Skeletal muscle satellite cell (primary cell): ENCODE measurements at regions not wholly inside any gene's neighbourhood (a gene's known extent, or its start where the extent isn't known, plus 50 kb on each side); places are given as distances from the start of the nearest gene placed in this dataset.
"Not testable (repeated sequence)": the region's sequence is repeated elsewhere in the genome, so short reads cannot be mapped to it uniquely, and the experiment has no call there.

Experiments used
- H3K27me3 ChIP-seq: 2 replicates; pipeline ENCODE4 v1.7.0; 2013; ENCODE audit warnings: low read length; ENCODE audit not compliant: control insufficient read depth, insufficient read depth
- H3K36me3 ChIP-seq: 2 replicates; pipeline ENCODE4 v1.7.0; 2013; ENCODE audit warnings: mild to moderate bottlenecking, control low read depth, low read length; ENCODE audit not compliant: insufficient read depth
- H3K4me1 ChIP-seq: 2 replicates; pipeline ENCODE4 v1.7.0; 2013; ENCODE audit warnings: low read length; ENCODE audit not compliant: control insufficient read depth, insufficient read depth
- H3K4me2 ChIP-seq: 2 replicates; pipeline ENCODE4 v1.7.0; 2013; ENCODE audit warnings: mild to moderate bottlenecking, low read length
- H3K4me3 ChIP-seq: 2 replicates; pipeline ENCODE4 v1.7.0; 2013; ENCODE audit warnings: low read length
- H3K9ac ChIP-seq: 2 replicates; pipeline ENCODE4 v1.7.0; 2013; ENCODE audit warnings: mild to moderate bottlenecking, low read depth, low read length, moderate library complexity
- H3K9me3 ChIP-seq: replicated peaks from 2 replicates; pipeline ENCODE4 v1.7.0; 2013; ENCODE audit warnings: mild to moderate bottlenecking, control low read depth, low read length

GRCh38 chr10:113479346-113480080 lies 73.3 kb upstream of the HABP2 start:
- Histone ChIP-seq H3K9ac (no peak overlapping the region), H3K4me2 (no peak overlapping the region), H3K4me3 (no peak overlapping the region), H3K36me3 (no peaks in the 10 kb centered on the region), H3K9me3 (no peaks in the 10 kb centered on the region), H3K4me1 (no peaks in the 10 kb centered on the region), H3K27me3 (no peaks in the 10 kb centered on the region)

GRCh38 chr10:113480081-113480360 lies 72.8 kb upstream of the HABP2 start:
- H3K4me1 ChIP-seq = no peaks in the 10 kb centered on the region
- no peak overlapping the region for H3K4me3 ChIP-seq
- H3K9ac ChIP-seq = no peak overlapping the region
- H3K4me2 ChIP-seq = no peak overlapping the region
- H3K27me3 ChIP-seq = no peaks in the 10 kb centered on the region
- H3K9me3 ChIP-seq = no peaks in the 10 kb centered on the region
- no peaks in the 10 kb centered on the region for H3K36me3 ChIP-seq

- no peak overlapping the region for H3K9ac ChIP-seq
- no peaks in the 10 kb centered on the region for H3K9me3 ChIP-seq
- no peaks in the 10 kb centered on the region for H3K27me3 ChIP-seq
- no peaks in the 10 kb centered on the region for H3K36me3 ChIP-seq
- no peaks in the 10 kb centered on the region for H3K4me1 ChIP-seq
- no peak overlapping the region for H3K4me2 ChIP-seq
- H3K4me3 ChIP-seq = no peak overlapping the region
Measured at GRCh38 chr10:113480851-113481502, 71.9 kb upstream of the HABP2 start.

- no peaks in the 10 kb centered on the region for H3K4me1 ChIP-seq
Measured at GRCh38 chr10:113484487-113484886, 68.4 kb upstream of the HABP2 start.

GRCh38 chr10:113485736-113486135 lies 67.1 kb upstream of the HABP2 start:
- Histone ChIP-seq H3K27me3 (no peaks in the 10 kb centered on the region), H3K4me1 (no peaks in the 10 kb centered on the region), H3K9ac (no peak overlapping the region), H3K4me3 (no peak overlapping the region), H3K9me3 (no peaks in the 10 kb centered on the region), H3K36me3 (no peaks in the 10 kb centered on the region), H3K4me2 (no peak overlapping the region)

More at GRCh38 chr10:113484487-113484886, 68.4 kb upstream of the HABP2 start:
- no peaks in the 10 kb centered on the region for H3K9me3 ChIP-seq
- H3K9ac ChIP-seq = no peak overlapping the region
- H3K4me2 ChIP-seq = no peak overlapping the region
- H3K4me3 ChIP-seq = no peak overlapping the region
- no peaks in the 10 kb centered on the region for H3K27me3 ChIP-seq
- no peaks in the 10 kb centered on the region for H3K36me3 ChIP-seq

GRCh38 chr10:113486531-113486930 lies 66.3 kb upstream of the HABP2 start:
- H3K27me3 ChIP-seq = no peaks in the 10 kb centered on the region
- no peaks in the 10 kb centered on the region for H3K36me3 ChIP-seq
- H3K4me2 ChIP-seq = no peak overlapping the region
- H3K4me1 ChIP-seq = no peaks in the 10 kb centered on the region
- H3K9ac ChIP-seq = no peak overlapping the region
- no peak overlapping the region for H3K4me3 ChIP-seq
- no peaks in the 10 kb centered on the region for H3K9me3 ChIP-seq

GRCh38 chr10:113487154-113487553 lies 65.7 kb upstream of the HABP2 start:
- no peak overlapping the region for H3K4me3 ChIP-seq
- no peaks in the 10 kb centered on the region for H3K27me3 ChIP-seq
- H3K4me2 ChIP-seq = no peak overlapping the region
- no peaks in the 10 kb centered on the region for H3K4me1 ChIP-seq
- no peaks in the 10 kb centered on the region for H3K9me3 ChIP-seq
- no peak overlapping the region for H3K9ac ChIP-seq
- H3K36me3 ChIP-seq = no peaks in the 10 kb centered on the region

GRCh38 chr10:113488186-113488585 lies 64.7 kb upstream of the HABP2 start:
- H3K27me3 ChIP-seq = no peaks in the 10 kb centered on the region
- H3K4me2 ChIP-seq = no peak overlapping the region
- H3K9ac ChIP-seq = no peak overlapping the region
- H3K4me1 ChIP-seq = no peaks in the 10 kb centered on the region
- H3K9me3 ChIP-seq = no peaks in the 10 kb centered on the region
- H3K36me3 ChIP-seq = no peaks in the 10 kb centered on the region
- H3K4me3 ChIP-seq = no peak overlapping the region

GRCh38 chr10:113489522-113489921 lies 63.3 kb upstream of the HABP2 start:
- not testable (repeated sequence) for H3K4me2 ChIP-seq, H3K36me3 ChIP-seq, H3K9ac ChIP-seq, H3K4me1 ChIP-seq, H3K4me3 ChIP-seq, H3K9me3 ChIP-seq, H3K27me3 ChIP-seq

GRCh38 chr10:113491967-113492565 lies 60.8 kb upstream of the HABP2 start:
- Histone ChIP-seq H3K9me3 (no peaks in the 10 kb centered on the region), H3K4me1 (no peaks in the 10 kb centered on the region), H3K4me3 (no peak overlapping the region), H3K4me2 (no peak overlapping the region), H3K27me3 (no peaks in the 10 kb centered on the region), H3K9ac (no peak overlapping the region), H3K36me3 (no peaks in the 10 kb centered on the region)

- H3K27me3 ChIP-seq = no peaks in the 10 kb centered on the region
- no peaks in the 10 kb centered on the region for H3K4me1 ChIP-seq
- H3K9ac ChIP-seq = no peak overlapping the region
- H3K4me2 ChIP-seq = no peak overlapping the region
- H3K9me3 ChIP-seq = no peaks in the 10 kb centered on the region
- H3K36me3 ChIP-seq = no peaks in the 10 kb centered on the region
- no peak overlapping the region for H3K4me3 ChIP-seq
Measured at GRCh38 chr10:113493195-113493594, 59.7 kb upstream of the HABP2 start.

- no peak overlapping the region for H3K9ac ChIP-seq
- no peaks in the 10 kb centered on the region for H3K4me1 ChIP-seq
- H3K4me2 ChIP-seq = no peak overlapping the region
- no peak overlapping the region for H3K4me3 ChIP-seq
- no peaks in the 10 kb centered on the region for H3K27me3 ChIP-seq
- no peaks in the 10 kb centered on the region for H3K9me3 ChIP-seq
- H3K36me3 ChIP-seq = no peaks in the 10 kb centered on the region
Measured at GRCh38 chr10:113493882-113494301, 59.0 kb upstream of the HABP2 start.
